Endothelial cell of umbilical vein (primary cell): ENCODE measurements at regions not wholly inside any gene's neighbourhood (a gene's known extent, or its start where the extent isn't known, plus 50 kb on each side); places are given as distances from the start of the nearest gene placed in this dataset.

ENCODE experiments used
- EZH2 ChIP-seq: IDR thresholded peaks from 2 replicates; pipeline ENCODE4 v1.6.1; 2012; ENCODE audit warnings: borderline replicate concordance, low read depth, mild to moderate bottlenecking, moderate library complexity, low read length, inconsistent platforms; ENCODE audit not compliant: severe bottlenecking
- JUN ChIP-seq: IDR thresholded peaks from 2 replicates; pipeline ENCODE4 v1.6.1; 2011; ENCODE audit warnings: borderline replicate concordance, low read depth; ENCODE audit not compliant: insufficient read length, insufficient read depth
- POLR2A ChIP-seq: IDR thresholded peaks from 2 replicates; pipeline ENCODE4 v1.6.1; 2012; ENCODE audit warnings: low read depth, mild to moderate bottlenecking, control low read depth, low read length
- TF ChIP-seq, protein P1 (sequence below), 2 donors: IDR thresholded peaks; 1 replicate in 1 of 2; 2 replicates in 1 of 2; pipeline ENCODE4 v1.5.1; 2011; ENCODE audit warnings: low read length in 2 of 2, mild to moderate bottlenecking in 2 of 2, moderate library complexity in 2 of 2, control low read depth in 1 of 2, inconsistent platforms in 1 of 2, low read depth in 1 of 2; ENCODE audit not compliant: insufficient read depth in 1 of 2; ENCODE audit errors: extremely low read depth in 1 of 2

DNA sequence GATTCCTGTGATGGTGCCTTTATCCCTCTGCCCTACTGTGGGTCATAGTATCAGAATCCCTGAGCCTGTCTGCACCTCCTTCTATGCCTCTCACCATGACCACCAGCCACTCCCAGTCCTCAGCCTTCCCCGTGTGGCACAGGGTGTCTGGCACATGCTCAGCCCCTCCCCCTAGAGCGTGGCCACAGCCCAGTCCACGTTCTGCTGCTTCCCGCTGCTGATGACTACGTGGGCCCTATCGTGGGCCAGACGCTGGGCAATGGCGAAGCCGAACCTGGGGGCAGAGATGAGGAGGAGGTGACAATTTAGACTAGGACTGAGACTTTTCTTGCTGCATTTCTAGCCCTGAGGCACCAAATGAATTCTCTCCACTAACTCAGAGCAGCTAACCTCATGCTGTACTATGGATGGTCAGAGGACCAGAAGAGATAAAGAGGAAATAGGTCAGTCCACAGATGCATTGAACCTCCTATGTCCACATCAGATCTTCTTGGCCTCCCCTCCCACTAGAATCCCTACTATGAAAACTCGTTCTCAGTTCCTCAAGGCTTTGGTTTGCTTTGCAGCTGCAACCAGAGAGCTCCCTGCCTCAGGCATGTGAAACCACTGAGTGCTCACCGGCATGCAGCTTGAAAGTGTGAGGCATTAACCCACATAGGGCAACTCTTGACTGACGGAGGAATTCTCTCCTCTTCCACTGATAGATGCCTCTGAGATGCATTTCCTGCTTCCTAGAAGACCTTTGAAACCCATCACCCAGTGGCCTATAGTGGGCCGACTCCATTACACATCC is 126.3 kb upstream of the DHRS4 start:
- TF ChIP-seq, protein P1, sequence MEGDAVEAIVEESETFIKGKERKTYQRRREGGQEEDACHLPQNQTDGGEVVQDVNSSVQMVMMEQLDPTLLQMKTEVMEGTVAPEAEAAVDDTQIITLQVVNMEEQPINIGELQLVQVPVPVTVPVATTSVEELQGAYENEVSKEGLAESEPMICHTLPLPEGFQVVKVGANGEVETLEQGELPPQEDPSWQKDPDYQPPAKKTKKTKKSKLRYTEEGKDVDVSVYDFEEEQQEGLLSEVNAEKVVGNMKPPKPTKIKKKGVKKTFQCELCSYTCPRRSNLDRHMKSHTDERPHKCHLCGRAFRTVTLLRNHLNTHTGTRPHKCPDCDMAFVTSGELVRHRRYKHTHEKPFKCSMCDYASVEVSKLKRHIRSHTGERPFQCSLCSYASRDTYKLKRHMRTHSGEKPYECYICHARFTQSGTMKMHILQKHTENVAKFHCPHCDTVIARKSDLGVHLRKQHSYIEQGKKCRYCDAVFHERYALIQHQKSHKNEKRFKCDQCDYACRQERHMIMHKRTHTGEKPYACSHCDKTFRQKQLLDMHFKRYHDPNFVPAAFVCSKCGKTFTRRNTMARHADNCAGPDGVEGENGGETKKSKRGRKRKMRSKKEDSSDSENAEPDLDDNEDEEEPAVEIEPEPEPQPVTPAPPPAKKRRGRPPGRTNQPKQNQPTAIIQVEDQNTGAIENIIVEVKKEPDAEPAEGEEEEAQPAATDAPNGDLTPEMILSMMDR (IDR thresholded peaks at IDR 0.05; ENCODE audit: extremely low read depth in 1 of 2, insufficient read depth in 1 of 2, low read depth in 1 of 2, low read length in 2 of 2), result no peak
- TF ChIP-seq EZH2, result no peak
- no peak for TF ChIP-seq POLR2A
- TF ChIP-seq JUN, result no peak
